SK-N-SH (cell line): ENCODE measurements at regions not wholly inside any gene's neighbourhood (a gene's known extent, or its start where the extent isn't known, plus 50 kb on each side); places are given as distances from the start of the nearest gene placed in this dataset.
A peak's percentile ranks its signal among the peaks of the same experiment; 100 is the strongest.

Experiments used
- CTCF ChIA-PET: fragments of 300-600, 350-600 bp; formaldehyde crosslinking; extraction: SDS; loops from one replicate; lab custom pipeline; 2021; lab: Yijun Ruan, JAX
- POLR2A ChIA-PET: fragments of 350-600 bp; sonication (Branson Sonifier 250); formaldehyde crosslinking; extraction: SDS; loops from one replicate; lab custom pipeline; 2020; ENCODE audit warnings: antibody characterized with exemption, inconsistent platforms; lab: Yijun Ruan, JAX
- DNase-seq: peaks from one replicate; pipeline ENCODE4 v3.0.0; 2012
- H2AFZ ChIP-seq: fragments of 200-600 bp; sonication (generic); 2 replicates; pipeline ENCODE4 v1.8.1; 2016; ENCODE audit warnings: antibody characterized with exemption, mild to moderate bottlenecking, low read depth
- H3F3A ChIP-seq: fragments of 200-600 bp; sonication (generic); replicated peaks from 2 replicates; pipeline ENCODE3; 2016; ENCODE audit warnings: antibody characterized with exemption, mild to moderate bottlenecking; ENCODE audit not compliant: insufficient read depth
- H3K27ac ChIP-seq, 2 experiments: fragments of 200-500 bp in 1 of 2; fragments of 200-600 bp in 1 of 2; sonication (Bioruptor generic) in 1 of 2; sonication (generic), shearing (Covaris generic) in 1 of 2; 2 replicates each; pipeline versions ENCODE4 v1.5.1 to v1.6.1; 2014 to 2016; ENCODE audit warnings: low read depth in 2 of 2, inconsistent platforms in 1 of 2, low read length in 1 of 2, mild to moderate bottlenecking in 1 of 2, mixed read lengths in 1 of 2
- H3K27me3 ChIP-seq: fragments of 200-600 bp; sonication (generic), shearing (Covaris generic); 2 replicates; pipeline ENCODE4 v1.6.1; 2016; ENCODE audit warnings: mixed run types; ENCODE audit not compliant: insufficient read depth
- H3K36me3 ChIP-seq, 2 experiments: fragments of 200-500 bp in 1 of 2; fragments of 200-600 bp in 1 of 2; sonication (Bioruptor generic) in 1 of 2; sonication (generic) in 1 of 2; replicated peaks in 1 of 2; 2 replicates each; pipeline versions ENCODE3 to v1.5.1; 2014 to 2016; ENCODE audit warnings: low read length in 1 of 2, mild to moderate bottlenecking in 1 of 2; ENCODE audit not compliant: insufficient read depth in 2 of 2, control insufficient read depth in 1 of 2
- H3K4me1 ChIP-seq, 2 experiments: fragments of 200-500 bp in 1 of 2; fragments of 200-600 bp in 1 of 2; sonication (Bioruptor generic) in 1 of 2; sonication (generic), shearing (Covaris generic) in 1 of 2; 2 replicates each; pipeline versions ENCODE4 v1.5.1 to v1.6.1; 2014 to 2016; ENCODE audit warnings: low read depth in 1 of 2, low read length in 1 of 2, mixed run types in 1 of 2; ENCODE audit not compliant: insufficient read depth in 2 of 2, control insufficient read depth in 1 of 2
- H3K4me2 ChIP-seq: fragments of 200-600 bp; sonication (generic), shearing (Covaris generic); 2 replicates; pipeline ENCODE4 v1.6.1; 2017; ENCODE audit warnings: mixed run types
- H3K4me3 ChIP-seq, 2 experiments: fragments of 200-500 bp in 1 of 2; fragments of 200-600 bp in 1 of 2; sonication (Bioruptor generic) in 1 of 2; sonication (generic), shearing (Covaris generic) in 1 of 2; 2 replicates each; pipeline versions ENCODE4 v1.5.1 to v1.8.1; 2014 to 2016; ENCODE audit warnings: low read depth in 2 of 2, inconsistent platforms in 1 of 2, low read length in 1 of 2, mild to moderate bottlenecking in 1 of 2, mixed read lengths in 1 of 2, moderate library complexity in 1 of 2
- H3K79me2 ChIP-seq: fragments of 200-600 bp; sonication (generic); 2 replicates; pipeline ENCODE4 v1.8.1; 2017; ENCODE audit warnings: mild to moderate bottlenecking; ENCODE audit not compliant: insufficient read depth
- H3K9ac ChIP-seq: fragments of 200-600 bp; sonication (generic); 2 replicates; pipeline ENCODE4 v1.6.1; 2017; ENCODE audit warnings: mixed run types
- H3K9me2 ChIP-seq: fragments of 200-600 bp; sonication (generic); 2 replicates; pipeline ENCODE4 v1.6.1; 2017; ENCODE audit warnings: mixed run types
- H3K9me3 ChIP-seq: fragments of 200-600 bp; sonication (generic); 2 replicates; pipeline ENCODE4 v1.6.1; 2017; ENCODE audit warnings: mixed run types, mild to moderate bottlenecking, moderate library complexity
- H4K20me1 ChIP-seq: fragments of 200-600 bp; sonication (generic); 2 replicates; pipeline ENCODE4 v1.6.1; 2017; ENCODE audit warnings: mild to moderate bottlenecking, mixed run types; ENCODE audit not compliant: insufficient read depth
- CHD2 ChIP-seq: fragments of 150-350 bp; IDR thresholded peaks from 2 replicates; pipeline ENCODE4 v1.6.1; 2018; ENCODE audit warnings: low read length; ENCODE audit not compliant: partially characterized antibody
- EP300 ChIP-seq, 2 experiments: IDR thresholded peaks; 2 replicates each; pipeline versions ENCODE4 v1.4.0 to v1.6.1; 2012; ENCODE audit warnings: borderline replicate concordance in 1 of 2, low read depth in 1 of 2, low read length in 1 of 2
- FOXJ3 ChIP-seq: sonication (generic); formaldehyde crosslinking; IDR thresholded peaks from 2 replicates; pipeline ENCODE4 v1.5.1; 2020; ENCODE audit warnings: mild to moderate bottlenecking, missing genetic modification reagents
- FOXM1 ChIP-seq: IDR thresholded peaks from 2 replicates; pipeline ENCODE4 v1.4.0; 2012; ENCODE audit warnings: low read depth, mild to moderate bottlenecking
- GATA2 ChIP-seq: sonication (generic); formaldehyde crosslinking; IDR thresholded peaks from 2 replicates; pipeline ENCODE4 v1.5.0; 2020; ENCODE audit warnings: mild to moderate bottlenecking, missing genetic modification reagents
- JUND ChIP-seq: IDR thresholded peaks from 2 replicates; pipeline ENCODE4 v1.4.0; 2012
- NRF1 ChIP-seq: IDR thresholded peaks from 2 replicates; pipeline ENCODE4 v1.6.1; 2012; ENCODE audit warnings: low read depth, mild to moderate bottlenecking, low read length
- PBX3 ChIP-seq: IDR thresholded peaks from 2 replicates; pipeline ENCODE4; 2012
- RCOR1 ChIP-seq: fragments of 150-350 bp; IDR thresholded peaks from 2 replicates; pipeline ENCODE4 v1.6.1; 2017; ENCODE audit warnings: antibody characterized with exemption, low read length
- REST ChIP-seq: IDR thresholded peaks from 2 replicates; pipeline ENCODE4 v1.6.1; 2012; ENCODE audit warnings: mild to moderate bottlenecking, low read depth, low read length, moderate library complexity
- SMC3 ChIP-seq: IDR thresholded peaks from 2 replicates; pipeline ENCODE4 v1.6.1; 2012; ENCODE audit warnings: low read depth, low read length, improper control_type of control experiment
- TAF1 ChIP-seq: IDR thresholded peaks from 2 replicates; pipeline ENCODE4 v1.6.1; 2012; ENCODE audit warnings: low read depth, mild to moderate bottlenecking, low read length, moderate library complexity, borderline replicate concordance
- USF1 ChIP-seq: IDR thresholded peaks from 2 replicates; pipeline ENCODE4 v1.4.0; 2012; ENCODE audit warnings: low read depth, borderline replicate concordance
- WGBS: methylation state at CpG from one replicate; pipeline ENCODE4 v1.1.6; 2017; ENCODE audit warnings: low lambda C conversion rate; 5-methylcytosine and 5-hydroxymethylcytosine counted together

GRCh38 chr18:38305961-38306360 is 740.4 kb upstream of the CELF4 start (continued):
- TF ChIP-seq PBX3 (no peak), FOXJ3 (CRISPR knock-in tag) (no peak)
- TF ChIP-seq, all 33 proteins: peak for 0

GRCh38 chr18:38301621-38302020 is 736.0 kb upstream of the CELF4 start:
- no peaks in the 10 kb centered on the region for H3K79me2 ChIP-seq
- TF ChIP-seq USF1 (no peak), FOXJ3 (CRISPR knock-in tag) (no peak), FOXM1 (no peak)
- TF ChIP-seq, all 33 proteins: peak for 0
- no peaks in the 10 kb centered on the region for H3K9me2 ChIP-seq
- H3K27ac ChIP-seq, result no peak overlapping the region
- no peaks in the 10 kb centered on the region for H4K20me1 ChIP-seq
- H3K4me2 ChIP-seq, result no peak overlapping the region
- H3K9ac ChIP-seq, result no peak overlapping the region
- no peak overlapping the region for H2AFZ ChIP-seq
- no peaks in the 10 kb centered on the region for H3F3A ChIP-seq
- ChIA-PET CTCF (no interaction called here), POLR2A (no interaction called here)
- DNase-seq, result no peak
- no peaks in the 10 kb centered on the region for H3K27me3 ChIP-seq
- no peaks in the 10 kb centered on the region for H3K9me3 ChIP-seq
- no peak overlapping the region for H3K4me3 ChIP-seq
- peaks cover 0 to 7% of the 10 kb centered on the region in 2 experiments; a peak in 2 of 4 replicates for H3K4me1 ChIP-seq
- no peaks in the 10 kb centered on the region for H3K36me3 ChIP-seq

- H4K20me1 ChIP-seq, result no peaks in the 10 kb centered on the region
- no peaks in the 10 kb centered on the region for H3K36me3 ChIP-seq
- H3K79me2 ChIP-seq, result no peaks in the 10 kb centered on the region
- WGBS, result 27% methylated on average over 4 of the region's 4 CpGs
- DNase-seq, result peak; percentile 78
- no peak for TF ChIP-seq SMC3
- peak in 1 of 2 experiments; percentile 79; a peak in 2 of 4 replicates for TF ChIP-seq EP300 (IDR thresholded peaks at IDR 0.05; ENCODE audit: borderline replicate concordance in 1 of 2, low read depth in 1 of 2, low read length in 1 of 2)
- TF ChIP-seq GATA2, result peak; percentile 70
- TF ChIP-seq RCOR1, result peak; percentile 86
- H3K4me1 ChIP-seq, result peaks cover 0 to 7% of the 10 kb centered on the region in 2 experiments; a peak in 2 of 4 replicates
- no peaks in the 10 kb centered on the region for H3K9me3 ChIP-seq
- H3F3A ChIP-seq, result no peaks in the 10 kb centered on the region
- no peak overlapping the region for H3K4me2 ChIP-seq
- ChIA-PET CTCF (interaction anchor here (1.9 kb wide), 1 partner anchor 13 kb away, joined by 7 read pairs; no protein-coding TSS in a partner anchor), POLR2A (interaction anchor here (1.4 kb wide), 1 partner anchor 731 kb away, joined by 3 read pairs; no protein-coding TSS in a partner anchor)
- H3K9me2 ChIP-seq, result no peaks in the 10 kb centered on the region
- no peak overlapping the region for H3K4me3 ChIP-seq
- peak overlapping the region in 1 of 2 experiments; percentile 55; a peak in 2 of 4 replicates for H3K27ac ChIP-seq
- no peaks in the 10 kb centered on the region for H3K27me3 ChIP-seq
- H3K9ac ChIP-seq, result no peak overlapping the region
- no peak overlapping the region for H2AFZ ChIP-seq
Observed at GRCh38 chr18:38297910-38298309, 732.3 kb upstream of the CELF4 start.

- H3K4me2 ChIP-seq, result no peak overlapping the region
- H3K9ac ChIP-seq, result no peak overlapping the region
- H2AFZ ChIP-seq, result no peak overlapping the region
- no peak overlapping the region for H3K4me3 ChIP-seq
- no peaks in the 10 kb centered on the region for H3K36me3 ChIP-seq
- no peaks in the 10 kb centered on the region for H3K4me1 ChIP-seq
- DNase-seq, result no peak
- CTCF ChIA-PET, result no interaction called here
- no peak overlapping the region for H3K27ac ChIP-seq
- no peaks in the 10 kb centered on the region for H4K20me1 ChIP-seq
- H3F3A ChIP-seq, result no peaks in the 10 kb centered on the region
- 26% methylated on average over 1 of the region's 1 CpG for WGBS
- no peaks in the 10 kb centered on the region for H3K9me3 ChIP-seq
- POLR2A ChIA-PET, result no interaction called here
- no peaks in the 10 kb centered on the region for H3K9me2 ChIP-seq
- no peaks in the 10 kb centered on the region for H3K79me2 ChIP-seq
- H3K27me3 ChIP-seq, result no peaks in the 10 kb centered on the region
- no peak for TF ChIP-seq TAF1
- TF ChIP-seq CHD2, result no peak
- TF ChIP-seq PBX3, result no peak
- no peak for TF ChIP-seq NRF1
- no peak for TF ChIP-seq JUND
- TF ChIP-seq FOXJ3 (CRISPR knock-in tag), result no peak
- TF ChIP-seq RCOR1, result no peak
- TF ChIP-seq REST, result no peak
Observed at GRCh38 chr18:38290229-38290628, 724.6 kb upstream of the CELF4 start.
